A673 (cell line): ENCODE measurements at regions not wholly inside any gene's neighbourhood (a gene's known extent, or its start where the extent isn't known, plus 50 kb on each side); places are given as distances from the start of the nearest gene placed in this dataset.

Experiments
- BruUV-seq: library from RNA; stranded (reverse); fragments of 400-500 nt; replicated peaks from 2 replicates; lab custom pipeline; 2021; lab: Mats Ljungman, UMichigan
- CTCF ChIA-PET: fragments of 300-600 bp; sonication (Branson Sonifier 250); formaldehyde crosslinking; loops from one replicate; lab custom pipeline; 2022; ENCODE audit warnings: antibody characterized with exemption; lab: Charles Lee
- POLR2A ChIA-PET: fragments of 300-600 bp; sonication (Branson Sonifier 250); formaldehyde crosslinking; loops from one replicate; lab custom pipeline; 2022; ENCODE audit warnings: antibody characterized with exemption; ENCODE audit not compliant: low non-redundant PET; lab: Charles Lee
- DNase-seq: peaks from one replicate; pipeline ENCODE4 v3.0.0-alpha.2; 2015; ENCODE audit warnings: low spot score
- H3K27ac ChIP-seq: fragments of 200-600 bp; sonication (generic); 2 replicates; pipeline ENCODE4 v1.5.1; 2016; ENCODE audit warnings: mixed run types, low read depth, mild to moderate bottlenecking, mixed read lengths, antibody characterized with exemption, low read length; ENCODE audit not compliant: poor library complexity, severe bottlenecking
- H3K27me3 ChIP-seq: fragments of 200-600 bp; sonication (generic); replicated peaks from 2 replicates; pipeline ENCODE4 v1.6.1; 2017; ENCODE audit warnings: mixed run types, low read depth, mild to moderate bottlenecking, mixed read lengths, antibody characterized with exemption, low read length; ENCODE audit not compliant: insufficient read depth, poor library complexity
- H3K36me3 ChIP-seq: fragments of 200-600 bp; sonication (generic); 2 replicates; pipeline ENCODE4 v1.6.1; 2016; ENCODE audit warnings: mixed run types, mild to moderate bottlenecking, mixed read lengths, antibody characterized with exemption, low read length; ENCODE audit not compliant: insufficient read depth, poor library complexity, severe bottlenecking
- H3K4me1 ChIP-seq: fragments of 200-600 bp; sonication (generic); 2 replicates; pipeline ENCODE4 v1.6.1; 2017; ENCODE audit warnings: mixed run types, mild to moderate bottlenecking, mixed read lengths, antibody characterized with exemption, low read length; ENCODE audit not compliant: insufficient read depth, poor library complexity, severe bottlenecking
- H3K4me3 ChIP-seq: fragments of 200-600 bp; sonication (generic); 2 replicates; pipeline ENCODE4 v1.5.1; 2016; ENCODE audit warnings: low read depth, mixed run types, mild to moderate bottlenecking, mixed read lengths, low read length; ENCODE audit not compliant: poor library complexity, severe bottlenecking
- H3K9me3 ChIP-seq: fragments of 200-600 bp; sonication (generic); 2 replicates; pipeline ENCODE4 v1.6.1; 2016; ENCODE audit warnings: mixed run types, low read depth, mild to moderate bottlenecking, mixed read lengths, antibody characterized with exemption, low read length; ENCODE audit not compliant: poor library complexity, severe bottlenecking
- CTCF ChIP-seq: fragments of 300-800, 200-600 bp; sonication (generic); conservative IDR thresholded peaks from 2 replicates; pipeline ENCODE4 v1.5.1; 2017; ENCODE audit warnings: low read depth, mild to moderate bottlenecking, antibody characterized with exemption, low read length, moderate library complexity, mixed read lengths
- EZH2 ChIP-seq: fragments of 200-600 bp; sonication (generic); IDR thresholded peaks from 2 replicates; pipeline ENCODE4 v1.6.1; 2017; ENCODE audit warnings: borderline replicate concordance, low read depth, mild to moderate bottlenecking, mixed read lengths, antibody characterized with exemption, low read length; ENCODE audit not compliant: poor library complexity, severe bottlenecking
- intact Hi-C: fragments of 100-400 bp; cut with micrococcal nuclease; formaldehyde crosslinking; loops from one replicate; pipeline ENCODE4 v1.10.0; 2022; ENCODE audit not compliant: unreplicated experiment

GRCh38 chr9:28363151-28363562 is 789.9 kb upstream of the C9orf72 start:
- Histone ChIP-seq H3K36me3 (no peaks in the 10 kb centered on the region), H3K9me3 (no peaks in the 10 kb centered on the region), H3K27ac (no peak overlapping the region), H3K4me1 (peaks cover 9% of the 10 kb centered on the region), H3K4me3 (no peak overlapping the region), H3K27me3 (no peaks in the 10 kb centered on the region)
- BruUV-seq = no TSS peak
- CTCF ChIA-PET = no interaction called here
- DNase-seq = no peak
- intact Hi-C loops = no loop called here
- TF ChIP-seq EZH2 (no peak), CTCF (no peak)
- POLR2A ChIA-PET = no interaction called here

GRCh38 chr9:28365020-28365640 is 791.8 kb upstream of the C9orf72 start:
- Histone ChIP-seq H3K4me3 (no peak overlapping the region), H3K4me1 (peaks cover 9% of the 10 kb centered on the region), H3K27me3 (no peaks in the 10 kb centered on the region), H3K36me3 (no peaks in the 10 kb centered on the region), H3K9me3 (no peaks in the 10 kb centered on the region), H3K27ac (no peak overlapping the region)
- ChIA-PET CTCF (interaction anchor here (0.7 kb wide), 1 partner anchor 32 kb away, joined by 4 read pairs; no protein-coding TSS in a partner anchor), POLR2A (no interaction called here)
- TF ChIP-seq CTCF (0 out of 2 replicates have a peak, but pooled peaks have one; percentile 16), EZH2 (no peak)
- intact Hi-C loops = no loop called here
- peak; percentile 29 for DNase-seq
- no TSS peak for BruUV-seq

- no peak overlapping the region for H3K27ac ChIP-seq
- no peak for TF ChIP-seq CTCF
- no peak for TF ChIP-seq EZH2
- no TSS peak for BruUV-seq
- intact Hi-C loops = no loop called here
- no peak for DNase-seq
- CTCF ChIA-PET = no interaction called here
- H3K4me3 ChIP-seq = no peak overlapping the region
- peaks cover 9% of the 10 kb centered on the region for H3K4me1 ChIP-seq
- no peaks in the 10 kb centered on the region for H3K36me3 ChIP-seq
- no peaks in the 10 kb centered on the region for H3K9me3 ChIP-seq
- POLR2A ChIA-PET = no interaction called here
- no peaks in the 10 kb centered on the region for H3K27me3 ChIP-seq
Observed at GRCh38 chr9:28365728-28366127, 792.4 kb upstream of the C9orf72 start.
